Fibroblast of lung (primary cell): ENCODE measurements at regions not wholly inside any gene's neighbourhood (a gene's known extent, or its start where the extent isn't known, plus 50 kb on each side); places are given as distances from the start of the nearest gene placed in this dataset.

Source experiments
- DNase-seq, 2 donors: peaks; one replicate each; pipeline versions ENCODE4 v3.0.0 to v3.0.0-alpha.2; 2010; ENCODE audit warnings: low read depth in 2 of 2
- H2AFZ ChIP-seq: 2 replicates; pipeline ENCODE4 v1.5.1; 2012; ENCODE audit warnings: low read length, control low read depth, inconsistent platforms
- H3K27ac ChIP-seq: 2 replicates; pipeline ENCODE4 v1.5.1; 2011; ENCODE audit warnings: low read length, control low read depth; ENCODE audit not compliant: insufficient read depth
- H3K27me3 ChIP-seq: 2 replicates; pipeline ENCODE4 v1.5.1; 2011; ENCODE audit warnings: mild to moderate bottlenecking, low read length; ENCODE audit not compliant: control insufficient read depth, insufficient read depth
- H3K36me3 ChIP-seq: 2 replicates; pipeline ENCODE4 v1.5.1; 2011; ENCODE audit warnings: low read length; ENCODE audit not compliant: control insufficient read depth, insufficient read depth
- H3K4me1 ChIP-seq: 2 replicates; pipeline ENCODE4 v1.5.1; 2011; ENCODE audit warnings: low read length; ENCODE audit not compliant: control insufficient read depth, insufficient read depth; ENCODE audit errors: extremely low read depth
- H3K4me2 ChIP-seq: 2 replicates; pipeline ENCODE4 v1.5.1; 2011; ENCODE audit warnings: low read length, control low read depth; ENCODE audit not compliant: insufficient read depth; ENCODE audit errors: extremely low read depth
- H3K4me3 ChIP-seq, 4 experiments: fragments of 200-600 bp in 1 of 4; sonication (generic) in 1 of 4; replicated peaks in 1 of 4; 2 replicates each; pipeline ENCODE4 v1.5.1; 2011 to 2016; ENCODE audit warnings: low read length in 4 of 4, low read depth in 3 of 4, mild to moderate bottlenecking in 3 of 4, control low read depth in 2 of 4, inconsistent platforms in 1 of 4, mixed read lengths in 1 of 4; ENCODE audit not compliant: insufficient read depth in 1 of 4; ENCODE audit errors: control extremely low read depth in 1 of 4
- H3K79me2 ChIP-seq: 2 replicates; pipeline ENCODE4 v1.5.1; 2012; ENCODE audit warnings: mild to moderate bottlenecking, low read length, inconsistent platforms; ENCODE audit not compliant: control insufficient read depth, insufficient read depth
- H3K9ac ChIP-seq: 2 replicates; pipeline ENCODE4 v1.5.1; 2011; ENCODE audit warnings: mild to moderate bottlenecking, low read length, control low read depth; ENCODE audit not compliant: insufficient read depth
- H3K9me3 ChIP-seq: 2 replicates; pipeline ENCODE4 v1.5.1; 2012; ENCODE audit warnings: low read depth, low read length; ENCODE audit not compliant: control insufficient read depth, insufficient read depth
- H4K20me1 ChIP-seq: 2 replicates; pipeline ENCODE4 v1.5.1; 2011; ENCODE audit warnings: low read length; ENCODE audit not compliant: control insufficient read depth, insufficient read depth; ENCODE audit errors: extremely low read depth
- EZH2 ChIP-seq: IDR thresholded peaks from 2 replicates; pipeline ENCODE4 v1.5.1; 2012; ENCODE audit warnings: low read length, control low read depth, mild to moderate bottlenecking; ENCODE audit errors: missing control alignments
- TF ChIP-seq, protein P1 (sequence below), 2 donors: IDR thresholded peaks in 1 of 2; conservative IDR thresholded peaks in 1 of 2; 1 replicate in 1 of 2; 2 replicates in 1 of 2; pipeline ENCODE4 v1.5.1; 2011 to 2012; ENCODE audit warnings: low read length in 2 of 2, control low read depth in 1 of 2, inconsistent platforms in 1 of 2, low read depth in 1 of 2, mild to moderate bottlenecking in 1 of 2

- Histone ChIP-seq H4K20me1 (no peaks in the 10 kb centered on the region), H3K27me3 (peaks cover 38% of the 10 kb centered on the region), H3K4me2 (no peak overlapping the region), H3K9ac (no peak overlapping the region), H3K4me3 (no peak overlapping the region), H3K4me1 (no peaks in the 10 kb centered on the region), H3K79me2 (no peaks in the 10 kb centered on the region), H3K27ac (no peak overlapping the region), H3K36me3 (no peaks in the 10 kb centered on the region), H3K9me3 (no peaks in the 10 kb centered on the region), H2AFZ (no peak overlapping the region)
- DNase-seq = no peak
- no peak for TF ChIP-seq EZH2
- TF ChIP-seq, protein P1, sequence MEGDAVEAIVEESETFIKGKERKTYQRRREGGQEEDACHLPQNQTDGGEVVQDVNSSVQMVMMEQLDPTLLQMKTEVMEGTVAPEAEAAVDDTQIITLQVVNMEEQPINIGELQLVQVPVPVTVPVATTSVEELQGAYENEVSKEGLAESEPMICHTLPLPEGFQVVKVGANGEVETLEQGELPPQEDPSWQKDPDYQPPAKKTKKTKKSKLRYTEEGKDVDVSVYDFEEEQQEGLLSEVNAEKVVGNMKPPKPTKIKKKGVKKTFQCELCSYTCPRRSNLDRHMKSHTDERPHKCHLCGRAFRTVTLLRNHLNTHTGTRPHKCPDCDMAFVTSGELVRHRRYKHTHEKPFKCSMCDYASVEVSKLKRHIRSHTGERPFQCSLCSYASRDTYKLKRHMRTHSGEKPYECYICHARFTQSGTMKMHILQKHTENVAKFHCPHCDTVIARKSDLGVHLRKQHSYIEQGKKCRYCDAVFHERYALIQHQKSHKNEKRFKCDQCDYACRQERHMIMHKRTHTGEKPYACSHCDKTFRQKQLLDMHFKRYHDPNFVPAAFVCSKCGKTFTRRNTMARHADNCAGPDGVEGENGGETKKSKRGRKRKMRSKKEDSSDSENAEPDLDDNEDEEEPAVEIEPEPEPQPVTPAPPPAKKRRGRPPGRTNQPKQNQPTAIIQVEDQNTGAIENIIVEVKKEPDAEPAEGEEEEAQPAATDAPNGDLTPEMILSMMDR (conservative IDR thresholded peaks at IDR 0.05 in 1 of 2, IDR thresholded peaks at IDR 0.05 in 1 of 2; ENCODE audit: low read depth in 1 of 2, low read length in 2 of 2) = no peak
Observed at GRCh38 chr10:101289541-101289940, 60.3 kb upstream of the LBX1 start.

DNA sequence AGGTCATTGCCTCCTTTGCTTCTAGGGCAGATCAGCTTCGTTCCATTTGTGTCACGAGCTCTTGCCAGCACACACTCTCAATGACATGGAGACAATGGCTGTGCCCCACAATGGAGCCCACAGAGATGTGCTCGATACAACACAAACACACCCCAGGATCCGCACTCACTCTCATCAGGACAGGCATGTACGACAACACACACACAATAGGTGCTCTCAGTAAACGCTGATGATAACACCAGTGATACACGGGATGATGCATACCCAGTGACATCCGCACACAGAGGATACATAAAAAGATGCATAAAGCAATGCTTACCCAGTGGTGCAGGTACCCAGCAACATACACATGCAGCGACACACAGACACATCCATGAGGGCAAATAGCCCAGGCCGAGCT, 61.2 kb upstream of the LBX1 start:
- Histone ChIP-seq H3K9me3 (no peaks in the 10 kb centered on the region), H3K9ac (no peak overlapping the region), H3K27me3 (peaks cover 35% of the 10 kb centered on the region), H3K27ac (no peak overlapping the region), H2AFZ (no peak overlapping the region), H3K4me3 (no peak overlapping the region), H4K20me1 (no peaks in the 10 kb centered on the region), H3K4me1 (no peaks in the 10 kb centered on the region), H3K4me2 (no peak overlapping the region), H3K36me3 (no peaks in the 10 kb centered on the region), H3K79me2 (no peaks in the 10 kb centered on the region)
- no peak for TF ChIP-seq EZH2
- TF ChIP-seq, protein P1 (conservative IDR thresholded peaks at IDR 0.05 in 1 of 2, IDR thresholded peaks at IDR 0.05 in 1 of 2; ENCODE audit: low read depth in 1 of 2, low read length in 2 of 2) = no peak
- no peak for DNase-seq

DNA sequence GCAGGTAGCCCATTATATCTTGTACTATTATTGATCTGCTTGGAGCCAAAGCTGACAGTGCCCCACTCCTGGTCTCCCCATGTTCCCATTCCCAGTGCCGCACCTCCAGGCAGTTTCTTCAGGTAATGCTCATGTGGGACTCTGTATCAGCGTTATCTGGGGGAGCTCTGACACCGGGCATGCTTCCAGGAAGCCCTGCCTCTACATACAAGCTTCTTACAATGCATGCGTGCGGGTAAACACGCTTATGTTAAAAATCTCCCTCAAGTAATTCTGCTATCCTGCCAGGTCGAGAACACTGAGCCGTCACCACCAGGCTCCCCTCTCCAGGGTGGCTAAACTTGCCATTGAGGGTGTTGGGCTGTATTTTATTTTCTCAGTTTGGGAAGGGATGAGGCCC, 61.6 kb upstream of the LBX1 start:
- H3K4me2 ChIP-seq = no peak overlapping the region
- peaks cover 34% of the 10 kb centered on the region for H3K27me3 ChIP-seq
- no peak for DNase-seq
- H4K20me1 ChIP-seq = no peaks in the 10 kb centered on the region
- H3K9me3 ChIP-seq = no peaks in the 10 kb centered on the region
- no peaks in the 10 kb centered on the region for H3K79me2 ChIP-seq
- no peak overlapping the region for H3K9ac ChIP-seq
- no peaks in the 10 kb centered on the region for H3K4me1 ChIP-seq
- no peaks in the 10 kb centered on the region for H3K36me3 ChIP-seq
- no peak overlapping the region for H3K27ac ChIP-seq
- TF ChIP-seq, protein P1 (conservative IDR thresholded peaks at IDR 0.05 in 1 of 2, IDR thresholded peaks at IDR 0.05 in 1 of 2; ENCODE audit: low read depth in 1 of 2, low read length in 2 of 2) = no peak
- no peak for TF ChIP-seq EZH2
- H2AFZ ChIP-seq = no peak overlapping the region
- H3K4me3 ChIP-seq = no peak overlapping the region
